HG03558 (cell line): ENCODE measurements at regions not wholly inside any gene's neighbourhood (a gene's known extent, or its start where the extent isn't known, plus 50 kb on each side); places are given as distances from the start of the nearest gene placed in this dataset.

Source experiments
- ATAC-seq: cut with Tn5 transposase; IDR thresholded peaks from one replicate; pipeline ENCODE4 v1.9.1; 2021; ENCODE audit warnings: moderate number of reproducible peaks; ENCODE audit not compliant: unreplicated experiment; ENCODE audit errors: extremely low read depth

GRCh38 chr9:109937861-109938453 lies 158.0 kb downstream of the PALM2AKAP2 start:
- ATAC-seq, result no peak

- no peak for ATAC-seq
Measured at GRCh38 chr9:109939698-109940342, 159.8 kb downstream of the PALM2AKAP2 start.

GRCh38 chr9:109940561-109940960 lies 160.6 kb downstream of the PALM2AKAP2 start:
- ATAC-seq, result no peak

- no peak for ATAC-seq
Measured at GRCh38 chr9:109941771-109942170, 161.8 kb downstream of the PALM2AKAP2 start.

GRCh38 chr9:109945573-109945972 lies 165.6 kb downstream of the PALM2AKAP2 start:
- ATAC-seq, result no peak

GRCh38 chr9:109948453-109948852 lies 168.5 kb downstream of the PALM2AKAP2 start:
- ATAC-seq, result no peak

- ATAC-seq, result no peak
Measured at GRCh38 chr9:109950710-109951443, 170.9 kb downstream of the PALM2AKAP2 start.

- no peak for ATAC-seq
Measured at GRCh38 chr9:109953300-109953699, 173.3 kb downstream of the PALM2AKAP2 start.

GRCh38 chr9:109953813-109954497 lies 174.0 kb downstream of the PALM2AKAP2 start:
- ATAC-seq, result no peak

GRCh38 chr9:109956717-109957440 lies 176.9 kb downstream of the PALM2AKAP2 start:
- no peak for ATAC-seq

- ATAC-seq, result no peak
Measured at GRCh38 chr9:109959679-109960078, 179.7 kb downstream of the PALM2AKAP2 start.

GRCh38 chr9:109961626-109962025 lies 181.6 kb downstream of the PALM2AKAP2 start:
- no peak for ATAC-seq

GRCh38 chr9:109962215-109962614 lies 182.2 kb downstream of the PALM2AKAP2 start:
- no peak for ATAC-seq

GRCh38 chr9:109963079-109963478 lies 183.1 kb downstream of the PALM2AKAP2 start:
- no peak for ATAC-seq

- ATAC-seq, result no peak
Measured at GRCh38 chr9:109966643-109967368, 186.8 kb downstream of the PALM2AKAP2 start.

- ATAC-seq, result peak; percentile 23
Measured at GRCh38 chr9:109967651-109968642, 187.9 kb downstream of the PALM2AKAP2 start.

- ATAC-seq, result no peak
Measured at GRCh38 chr9:109969011-109969410, 189.0 kb downstream of the PALM2AKAP2 start.

GRCh38 chr9:109969573-109970237 lies 189.7 kb downstream of the PALM2AKAP2 start:
- no peak for ATAC-seq
